ENCODE measurements at regions not wholly inside any gene's neighbourhood (a gene's known extent, or its start where the extent isn't known, plus 50 kb on each side); places are given as distances from the start of the nearest gene placed in this dataset.

DNA sequence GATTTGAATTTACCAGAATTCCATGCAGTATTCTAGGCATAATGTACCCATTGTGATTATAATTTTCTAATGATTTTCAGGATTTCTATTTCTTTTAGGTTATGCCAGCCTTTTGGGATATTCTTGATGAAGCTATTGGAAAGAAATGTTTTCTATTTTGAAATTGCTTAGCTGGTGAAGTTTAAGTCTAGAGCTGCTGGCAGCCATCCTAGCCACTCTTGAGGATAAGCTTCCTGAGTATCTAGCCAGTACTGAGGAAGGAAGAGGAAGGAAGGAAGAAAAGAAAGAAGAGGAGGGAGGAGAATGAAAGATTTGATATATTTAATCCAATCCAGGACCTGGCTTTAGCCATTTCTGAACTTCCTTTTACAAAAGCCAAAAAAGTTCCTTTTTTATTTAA lies 142.1 kb upstream of the DAB2 start:
- TF ChIP-seq, protein P1, sequence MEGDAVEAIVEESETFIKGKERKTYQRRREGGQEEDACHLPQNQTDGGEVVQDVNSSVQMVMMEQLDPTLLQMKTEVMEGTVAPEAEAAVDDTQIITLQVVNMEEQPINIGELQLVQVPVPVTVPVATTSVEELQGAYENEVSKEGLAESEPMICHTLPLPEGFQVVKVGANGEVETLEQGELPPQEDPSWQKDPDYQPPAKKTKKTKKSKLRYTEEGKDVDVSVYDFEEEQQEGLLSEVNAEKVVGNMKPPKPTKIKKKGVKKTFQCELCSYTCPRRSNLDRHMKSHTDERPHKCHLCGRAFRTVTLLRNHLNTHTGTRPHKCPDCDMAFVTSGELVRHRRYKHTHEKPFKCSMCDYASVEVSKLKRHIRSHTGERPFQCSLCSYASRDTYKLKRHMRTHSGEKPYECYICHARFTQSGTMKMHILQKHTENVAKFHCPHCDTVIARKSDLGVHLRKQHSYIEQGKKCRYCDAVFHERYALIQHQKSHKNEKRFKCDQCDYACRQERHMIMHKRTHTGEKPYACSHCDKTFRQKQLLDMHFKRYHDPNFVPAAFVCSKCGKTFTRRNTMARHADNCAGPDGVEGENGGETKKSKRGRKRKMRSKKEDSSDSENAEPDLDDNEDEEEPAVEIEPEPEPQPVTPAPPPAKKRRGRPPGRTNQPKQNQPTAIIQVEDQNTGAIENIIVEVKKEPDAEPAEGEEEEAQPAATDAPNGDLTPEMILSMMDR (conservative IDR thresholded peaks at IDR 0.05; ENCODE audit: low read depth, low read length), result no peak
- no peak overlapping the region for H3K4me3 ChIP-seq (ENCODE audit: low read length)
- no peak for DNase-seq (ENCODE audit: low read depth)

DNA sequence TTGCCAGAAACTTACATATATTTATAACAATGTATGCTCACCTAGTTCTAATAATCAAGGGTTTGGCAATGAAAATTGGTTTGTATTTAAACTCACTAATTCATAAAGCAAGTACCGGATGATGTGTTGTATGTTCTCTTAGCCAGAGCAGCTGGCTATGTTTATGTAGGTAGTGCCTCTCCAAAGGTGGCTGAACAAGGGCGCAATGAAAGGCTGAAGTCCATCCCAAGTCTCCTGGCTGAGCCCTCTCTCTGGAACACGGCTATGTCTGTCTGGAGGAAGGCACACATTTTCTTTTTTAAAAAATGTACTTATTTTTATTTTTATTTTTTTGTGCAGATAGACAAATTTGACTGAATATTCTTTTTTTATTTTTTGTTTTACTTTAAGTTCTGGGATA lies 141.2 kb upstream of the DAB2 start:
- no peak for DNase-seq (ENCODE audit: low read depth)

DNA sequence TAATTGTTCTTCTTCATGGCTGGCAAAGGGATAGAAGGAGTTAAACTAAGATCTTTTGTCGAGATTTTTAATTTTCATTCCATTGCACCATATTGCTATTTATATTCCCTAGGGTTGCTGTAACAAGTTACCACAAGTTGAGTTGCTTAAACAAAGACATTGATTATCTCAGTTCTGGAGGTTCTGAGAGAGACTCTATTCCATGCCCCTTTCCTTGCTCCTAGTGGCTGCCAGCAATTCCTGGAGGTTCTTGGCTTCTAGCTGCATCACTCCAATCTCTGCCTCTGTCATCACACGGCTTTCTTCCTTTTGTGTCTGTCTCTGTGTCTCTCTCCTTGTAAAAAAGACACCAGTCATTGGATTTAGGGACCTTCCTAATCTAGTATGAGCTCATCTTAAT lies 136.6 kb upstream of the DAB2 start:
- TF ChIP-seq, protein P1 (conservative IDR thresholded peaks at IDR 0.05; ENCODE audit: low read depth, low read length), result no peak
- no peak for DNase-seq (ENCODE audit: low read depth)
- H3K4me3 ChIP-seq (ENCODE audit: low read length), result no peak overlapping the region

More for the DNA sequence above, 141.2 kb upstream of the DAB2 start:
- TF ChIP-seq, protein P1 (conservative IDR thresholded peaks at IDR 0.05; ENCODE audit: low read depth, low read length), result no peak
- no peak overlapping the region for H3K4me3 ChIP-seq (ENCODE audit: low read length)

DNA sequence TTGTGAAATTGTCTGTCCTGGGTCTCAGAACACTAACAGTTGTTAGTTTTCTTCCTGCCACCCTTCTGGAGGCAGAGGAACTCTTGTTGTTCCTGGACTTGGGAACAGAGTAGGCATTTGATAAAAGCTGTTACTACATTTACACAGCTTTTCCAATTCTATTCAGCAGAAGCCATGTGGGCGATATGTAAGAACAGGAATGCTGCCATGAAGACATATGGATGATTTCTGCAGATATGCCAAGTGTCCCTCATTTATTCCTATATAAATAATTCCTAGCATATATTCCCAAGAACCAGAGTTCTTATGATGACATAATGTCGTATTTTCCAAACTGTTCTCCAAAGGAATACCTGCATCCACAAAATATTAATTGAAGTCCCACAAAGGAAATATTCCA lies 135.9 kb upstream of the DAB2 start:
- no peak overlapping the region for H3K4me3 ChIP-seq (ENCODE audit: low read length)
- no peak for DNase-seq (ENCODE audit: low read depth)
- TF ChIP-seq, protein P1 (conservative IDR thresholded peaks at IDR 0.05; ENCODE audit: low read depth, low read length), result no peak

DNA sequence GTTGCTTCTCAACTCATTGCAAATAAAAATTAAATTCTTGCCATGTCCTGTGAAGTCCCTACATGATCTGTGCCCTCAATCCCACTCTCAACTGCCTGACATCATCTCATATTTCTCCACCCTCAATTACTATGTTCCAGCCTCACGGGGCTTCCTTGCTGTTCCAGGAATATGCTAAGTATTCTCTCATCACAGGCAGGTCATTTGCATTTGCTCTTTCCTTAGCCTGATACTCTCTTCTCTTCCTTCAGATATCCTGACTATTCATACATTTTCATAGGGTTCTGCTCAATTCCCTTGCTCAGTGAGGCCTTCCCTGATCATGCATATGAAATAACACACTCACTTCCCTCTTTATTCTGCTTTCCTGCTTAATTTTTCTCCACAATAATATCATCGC lies 135.1 kb upstream of the DAB2 start:
- H3K4me3 ChIP-seq (ENCODE audit: low read length), result no peak overlapping the region
- no peak for DNase-seq (ENCODE audit: low read depth)
- TF ChIP-seq, protein P1 (conservative IDR thresholded peaks at IDR 0.05; ENCODE audit: low read depth, low read length), result no peak

DNA sequence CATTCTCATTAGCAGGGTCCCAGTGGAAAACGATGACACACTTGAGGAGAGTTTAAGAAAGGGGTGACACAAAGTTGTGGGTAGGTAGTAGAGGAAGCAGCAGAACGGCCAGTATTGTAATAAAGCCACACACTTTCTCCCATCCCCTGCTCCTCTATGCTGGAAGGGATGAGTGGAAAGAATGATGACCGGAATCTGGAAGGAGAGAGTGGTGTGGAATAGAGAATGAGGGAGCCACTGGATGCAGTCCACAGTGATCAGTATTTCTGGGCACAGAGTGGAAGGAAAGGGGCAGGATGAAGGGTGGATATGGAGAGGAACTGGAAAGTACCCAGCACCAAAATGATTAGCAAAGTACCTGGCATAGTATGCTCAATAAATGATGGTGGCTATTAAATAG lies 133.8 kb upstream of the DAB2 start:
- no peak overlapping the region for H3K4me3 ChIP-seq (ENCODE audit: low read length)
- TF ChIP-seq, protein P1 (conservative IDR thresholded peaks at IDR 0.05; ENCODE audit: low read depth, low read length), result no peak
- DNase-seq (ENCODE audit: low read depth), result no peak

DNA sequence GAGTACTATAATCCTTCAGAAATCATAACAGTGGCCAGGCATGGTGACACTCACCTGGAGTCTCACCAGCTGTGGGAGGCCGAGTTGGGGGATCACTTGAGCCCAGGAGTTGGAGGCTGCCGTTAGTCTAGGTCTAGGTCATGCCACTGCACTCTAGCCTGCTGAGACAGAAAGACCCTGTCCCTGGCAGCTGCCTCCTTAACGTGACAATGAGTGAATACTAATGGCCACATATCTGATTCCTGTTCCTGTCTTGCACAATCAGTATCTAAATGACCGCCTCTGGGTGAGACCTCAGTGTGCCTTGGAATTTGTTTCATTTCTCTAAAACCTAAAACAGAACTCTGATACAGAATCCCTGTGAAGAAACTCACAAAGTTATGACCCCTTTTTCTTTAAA lies 131.0 kb upstream of the DAB2 start:
- TF ChIP-seq, protein P1 (conservative IDR thresholded peaks at IDR 0.05; ENCODE audit: low read depth, low read length), result no peak
- H3K4me3 ChIP-seq (ENCODE audit: low read length), result no peak overlapping the region
- no peak for DNase-seq (ENCODE audit: low read depth)

Measured in retinal pigment epithelial cell (primary cell).